HEK293 (cell line): ENCODE measurements at regions not wholly inside any gene's neighbourhood (a gene's known extent, or its start where the extent isn't known, plus 50 kb on each side); places are given as distances from the start of the nearest gene placed in this dataset.

ENCODE experiments used
- CTCF ChIA-PET: fragments of 350-600 bp; formaldehyde crosslinking; extraction: SDS; loops from one replicate; lab custom pipeline; 2021; ENCODE audit warnings: antibody characterized with exemption; lab: Yijun Ruan, JAX
- POLR2A ChIA-PET: fragments of 300-600 bp; formaldehyde crosslinking; extraction: SDS; loops from one replicate; lab custom pipeline; 2020; ENCODE audit warnings: antibody characterized with exemption, inconsistent platforms; lab: Yijun Ruan, JAX
- H3K27ac ChIP-seq: fragments of 200-500 bp; sonication (Bioruptor generic); 2 replicates; pipeline ENCODE4 v1.5.1; 2014; ENCODE audit warnings: low read depth, low read length, control low read depth, inconsistent platforms; ENCODE audit errors: extremely low read depth
- H3K36me3 ChIP-seq, 2 experiments: fragments of 200-500 bp in 1 of 2; sonication (Bioruptor generic) in 1 of 2; 1 replicate in 1 of 2; 2 replicates in 1 of 2; pipeline ENCODE4 v1.5.1; 2014 to 2017; ENCODE audit warnings: inconsistent platforms in 2 of 2, low read length in 2 of 2; ENCODE audit not compliant: control insufficient read depth in 2 of 2, insufficient read depth in 1 of 2
- H3K4me1 ChIP-seq: fragments of 200-500 bp; sonication (Bioruptor generic); 2 replicates; pipeline ENCODE4 v1.5.1; 2014; ENCODE audit warnings: mild to moderate bottlenecking, low read length, inconsistent platforms; ENCODE audit not compliant: control insufficient read depth, insufficient read depth
- H3K4me3 ChIP-seq: 2 replicates; pipeline ENCODE4 v1.5.1; 2011; ENCODE audit warnings: low read depth, mild to moderate bottlenecking, control low read depth, low read length, moderate library complexity
- H3K9me3 ChIP-seq: fragments of 200-500 bp; sonication (Bioruptor generic); 2 replicates; pipeline ENCODE4 v1.5.1; 2014; ENCODE audit warnings: low read depth, low read length, inconsistent platforms; ENCODE audit not compliant: control insufficient read depth, insufficient read depth
- AEBP2 ChIP-seq: fragments of 450-650 bp; formaldehyde crosslinking; IDR thresholded peaks from 2 replicates; pipeline ENCODE4 v1.5.1; 2016; ENCODE audit warnings: missing biosample characterization, missing genetic modification characterization, borderline replicate concordance
- MYNN ChIP-seq: fragments of 450-650 bp; formaldehyde crosslinking; IDR thresholded peaks from 2 replicates; pipeline ENCODE4 v1.5.1; 2016; ENCODE audit warnings: missing biosample characterization, missing genetic modification characterization, borderline replicate concordance
- ZBTB1 ChIP-seq: fragments of 450-650 bp; formaldehyde crosslinking; IDR thresholded peaks from 2 replicates; pipeline ENCODE4 v1.5.1; 2016; ENCODE audit warnings: missing biosample characterization, missing genetic modification characterization
- ZFP69B ChIP-seq: fragments of 450-650 bp; formaldehyde crosslinking; IDR thresholded peaks from 2 replicates; pipeline ENCODE4 v1.5.1; 2016; ENCODE audit warnings: missing biosample characterization, missing genetic modification characterization
- ZNF175 ChIP-seq: fragments of 450-650 bp; formaldehyde crosslinking; IDR thresholded peaks from 2 replicates; pipeline ENCODE4 v1.5.1; 2016; ENCODE audit warnings: missing biosample characterization, missing genetic modification characterization
- ZNF521 ChIP-seq: fragments of 450-650 bp; formaldehyde crosslinking; IDR thresholded peaks from 2 replicates; pipeline ENCODE4 v1.5.1; 2017; ENCODE audit warnings: missing biosample characterization, mild to moderate bottlenecking, missing genetic modification characterization
- ZNF707 ChIP-seq: fragments of 450-650 bp; formaldehyde crosslinking; IDR thresholded peaks from 2 replicates; pipeline ENCODE4 v1.5.1; 2016; ENCODE audit warnings: missing biosample characterization, missing genetic modification characterization
- TF ChIP-seq, protein P1 (sequence below): fragments of 450-650 bp; formaldehyde crosslinking; IDR thresholded peaks from 2 replicates; pipeline ENCODE4 v1.5.1; 2016; ENCODE audit warnings: missing biosample characterization, missing genetic modification characterization
- TF ChIP-seq, protein P2 (sequence below): fragments of 450-650 bp; formaldehyde crosslinking; IDR thresholded peaks from 2 replicates; pipeline ENCODE4 v1.5.1; 2016; ENCODE audit warnings: missing biosample characterization, missing genetic modification characterization

GRCh38 chrX:62839596-62839995 lies 511.5 kb downstream of the SPIN4 start:
- Histone ChIP-seq H3K4me1 (no peaks in the 10 kb centered on the region), H3K27ac (no peak overlapping the region), H3K36me3 (peaks cover 0 to 5% of the 10 kb centered on the region in 2 experiments; a peak in 1 of 3 replicates), H3K9me3 (peaks cover 21% of the 10 kb centered on the region), H3K4me3 (no peak overlapping the region)
- CTCF ChIA-PET = interaction anchor here (1.0 to 1.2 kb wide), 3 partner anchors 9 to 49 kb away, joined by 3 read pairs; no protein-coding TSS in a partner anchor
- TF ChIP-seq AEBP2 (tag by site-specific recombination) (no peak), ZFP69B (no peak), MYNN (tag by site-specific recombination) (no peak), ZNF175 (tag by site-specific recombination) (no peak), ZNF521 (tag by site-specific recombination) (no peak), ZNF707 (tag by site-specific recombination) (no peak), ZBTB1 (tag by site-specific recombination) (no peak)
- TF ChIP-seq, protein P1, sequence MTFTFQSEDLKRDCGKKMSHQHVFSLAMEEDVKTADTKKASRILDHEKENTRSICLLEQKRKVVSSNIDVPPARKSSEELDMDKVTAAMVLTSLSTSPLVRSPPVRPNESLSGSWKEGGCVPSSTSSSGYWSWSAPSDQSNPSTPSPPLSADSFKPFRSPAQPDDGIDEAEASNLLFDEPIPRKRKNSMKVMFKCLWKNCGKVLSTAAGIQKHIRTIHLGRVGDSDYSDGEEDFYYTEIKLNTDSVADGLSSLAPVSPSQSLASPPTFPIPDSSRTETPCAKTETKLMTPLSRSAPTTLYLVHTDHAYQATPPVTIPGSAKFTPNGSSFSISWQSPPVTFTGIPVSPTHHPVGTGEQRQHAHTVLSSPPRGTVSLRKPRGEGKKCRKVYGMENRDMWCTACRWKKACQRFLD = no peak
- TF ChIP-seq, protein P2, sequence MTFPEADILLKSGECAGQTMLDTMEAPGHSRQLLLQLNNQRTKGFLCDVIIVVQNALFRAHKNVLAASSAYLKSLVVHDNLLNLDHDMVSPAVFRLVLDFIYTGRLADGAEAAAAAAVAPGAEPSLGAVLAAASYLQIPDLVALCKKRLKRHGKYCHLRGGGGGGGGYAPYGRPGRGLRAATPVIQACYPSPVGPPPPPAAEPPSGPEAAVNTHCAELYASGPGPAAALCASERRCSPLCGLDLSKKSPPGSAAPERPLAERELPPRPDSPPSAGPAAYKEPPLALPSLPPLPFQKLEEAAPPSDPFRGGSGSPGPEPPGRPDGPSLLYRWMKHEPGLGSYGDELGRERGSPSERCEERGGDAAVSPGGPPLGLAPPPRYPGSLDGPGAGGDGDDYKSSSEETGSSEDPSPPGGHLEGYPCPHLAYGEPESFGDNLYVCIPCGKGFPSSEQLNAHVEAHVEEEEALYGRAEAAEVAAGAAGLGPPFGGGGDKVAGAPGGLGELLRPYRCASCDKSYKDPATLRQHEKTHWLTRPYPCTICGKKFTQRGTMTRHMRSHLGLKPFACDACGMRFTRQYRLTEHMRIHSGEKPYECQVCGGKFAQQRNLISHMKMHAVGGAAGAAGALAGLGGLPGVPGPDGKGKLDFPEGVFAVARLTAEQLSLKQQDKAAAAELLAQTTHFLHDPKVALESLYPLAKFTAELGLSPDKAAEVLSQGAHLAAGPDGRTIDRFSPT (tag by site-specific recombination) = no peak
- POLR2A ChIA-PET = no interaction called here
